T-helper 2 cell treated with Interferon-gamma antibody and Interleukin-4, amounts not matched to agents 5 μg/mL and 100 μg/mL, for 36 hours (primary cell): ENCODE measurements at regions not wholly inside any gene's neighbourhood (a gene's known extent, or its start where the extent isn't known, plus 50 kb on each side); places are given as distances from the start of the nearest gene placed in this dataset.

Source experiments
- DNase-seq: peaks from one replicate; pipeline ENCODE4 v3.0.0; 2021; ENCODE audit warnings: low spot score
- H3K27ac Mint-ChIP-seq: one replicate; pipeline ENCODE4 v1.8.0; 2021; ENCODE audit warnings: mild to moderate bottlenecking, mixed read lengths
- H3K27me3 Mint-ChIP-seq: one replicate; pipeline ENCODE4 v1.8.0; 2021; ENCODE audit warnings: low read depth, mixed read lengths
- H3K36me3 Mint-ChIP-seq: one replicate; pipeline ENCODE4 v1.8.0; 2021; ENCODE audit warnings: low read depth, mixed read lengths
- H3K4me1 Mint-ChIP-seq: one replicate; pipeline ENCODE4 v1.8.0; 2021; ENCODE audit warnings: low read depth, mixed read lengths
- H3K4me3 Mint-ChIP-seq: one replicate; pipeline ENCODE4 v1.8.0; 2022; ENCODE audit warnings: mild to moderate bottlenecking, moderate library complexity, mixed read lengths
- H3K9me3 Mint-ChIP-seq: one replicate; pipeline ENCODE4 v1.8.0; 2021; ENCODE audit warnings: mixed read lengths

DNA sequence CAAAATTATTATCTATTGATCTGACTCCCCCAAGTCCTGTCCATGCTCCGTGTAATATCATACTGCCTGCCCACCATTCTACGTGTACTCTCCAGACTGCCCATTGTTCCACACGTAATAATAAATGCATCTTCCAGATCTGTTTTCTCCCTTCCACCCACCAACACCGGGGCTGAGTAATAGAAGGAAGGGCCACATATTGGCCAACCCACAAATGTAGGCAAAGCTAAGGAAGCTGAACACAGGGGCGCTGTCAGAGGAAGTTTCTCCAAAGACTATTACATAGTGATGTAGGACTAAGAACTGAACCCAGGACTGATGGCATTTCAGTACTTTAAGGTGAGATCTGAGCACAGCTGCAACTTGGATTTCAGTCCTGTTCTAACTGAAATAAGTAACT lies 135.8 kb upstream of the GUCY1A1 start:
- DNase-seq: no peak
- Mint-ChIP-seq H3K4me1 (no peaks in the 10 kb centered on the region), H3K27me3 (peaks cover 2% of the 10 kb centered on the region), H3K9me3 (no peaks in the 10 kb centered on the region), H3K27ac (no peak overlapping the region), H3K36me3 (no peaks in the 10 kb centered on the region), H3K4me3 (no peak overlapping the region)

DNA sequence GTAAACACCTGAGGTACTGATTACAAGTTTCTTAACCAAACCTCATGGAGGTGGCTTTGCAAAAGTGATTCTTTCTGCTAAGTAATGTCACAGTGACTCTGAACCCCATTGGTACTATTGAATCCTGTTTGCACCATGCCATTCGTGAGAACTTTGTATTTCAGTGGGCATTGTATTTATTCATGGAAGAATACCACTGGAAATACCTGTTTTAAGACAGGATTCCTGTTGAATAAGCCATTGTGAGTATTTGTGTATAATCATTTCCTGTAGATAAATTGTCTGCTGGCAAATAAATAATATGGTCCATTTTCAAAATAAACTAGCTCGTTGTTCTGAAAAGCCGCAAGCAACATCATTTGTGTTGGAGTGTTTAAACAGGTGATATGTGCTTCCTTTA lies 136.4 kb upstream of the GUCY1A1 start:
- H3K4me3 Mint-ChIP-seq: no peak overlapping the region
- no peak for DNase-seq
- H3K4me1 Mint-ChIP-seq: no peaks in the 10 kb centered on the region
- no peaks in the 10 kb centered on the region for H3K9me3 Mint-ChIP-seq
- no peak overlapping the region for H3K27ac Mint-ChIP-seq
- peaks cover 2% of the 10 kb centered on the region for H3K27me3 Mint-ChIP-seq
- no peaks in the 10 kb centered on the region for H3K36me3 Mint-ChIP-seq

GRCh38 chr4:155529716-155530115 lies 136.9 kb upstream of the GUCY1A1 start:
- DNase-seq: no peak
- Mint-ChIP-seq H3K4me1 (no peaks in the 10 kb centered on the region), H3K27ac (no peak overlapping the region), H3K4me3 (no peak overlapping the region), H3K27me3 (peaks cover 2% of the 10 kb centered on the region), H3K9me3 (no peaks in the 10 kb centered on the region), H3K36me3 (no peaks in the 10 kb centered on the region)

- Mint-ChIP-seq H3K36me3 (no peaks in the 10 kb centered on the region), H3K27me3 (peaks cover 2% of the 10 kb centered on the region), H3K4me3 (no peak overlapping the region), H3K9me3 (no peaks in the 10 kb centered on the region), H3K27ac (no peak overlapping the region), H3K4me1 (no peaks in the 10 kb centered on the region)
- no peak for DNase-seq
Observed at GRCh38 chr4:155529272-155529671, 137.4 kb upstream of the GUCY1A1 start.

DNA sequence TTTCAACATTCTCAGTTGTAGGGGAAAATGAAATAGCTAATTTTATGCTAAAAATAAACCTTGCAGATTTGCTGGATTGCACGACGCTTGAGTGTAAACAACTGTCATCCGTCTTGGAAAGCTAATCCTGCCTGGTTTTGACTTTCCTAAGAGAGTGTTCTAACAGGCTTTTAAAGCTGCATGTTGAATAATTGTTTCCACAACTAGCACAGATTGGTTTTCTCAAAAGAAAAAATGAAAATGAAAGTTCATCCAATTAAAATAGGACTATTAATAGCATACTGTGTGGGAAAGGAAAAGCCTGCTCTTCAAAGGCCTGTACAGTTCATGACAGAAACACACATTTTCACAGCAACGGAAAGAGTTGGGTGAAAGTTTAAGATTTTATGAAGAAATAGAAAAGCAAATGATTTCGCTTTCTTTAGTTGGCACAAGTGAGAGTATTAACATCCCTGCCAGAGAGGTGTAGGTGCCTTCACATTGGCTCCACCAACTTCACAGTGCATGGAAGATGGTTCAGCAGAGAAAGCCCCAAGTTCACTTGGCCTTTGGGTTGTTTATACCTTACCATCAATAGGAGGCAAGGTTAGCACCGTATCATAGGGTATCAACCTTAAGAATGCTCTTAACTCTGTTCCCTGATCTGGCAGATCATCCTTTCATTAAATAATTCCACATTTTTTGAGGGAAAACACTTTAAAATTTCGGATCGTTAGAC lies 140.0 kb upstream of the GUCY1A1 start:
- DNase-seq: no peak
- no peak overlapping the region for H3K27ac Mint-ChIP-seq
- peaks cover 2% of the 10 kb centered on the region for H3K27me3 Mint-ChIP-seq
- no peak overlapping the region for H3K4me3 Mint-ChIP-seq
- no peaks in the 10 kb centered on the region for H3K4me1 Mint-ChIP-seq
- H3K36me3 Mint-ChIP-seq: no peaks in the 10 kb centered on the region
- H3K9me3 Mint-ChIP-seq: peaks cover 15% of the 10 kb centered on the region

GRCh38 chr4:155524926-155525455 lies 141.7 kb upstream of the GUCY1A1 start:
- DNase-seq: no peak
- Mint-ChIP-seq H3K36me3 (no peaks in the 10 kb centered on the region), H3K4me1 (no peaks in the 10 kb centered on the region), H3K9me3 (peaks cover 25% of the 10 kb centered on the region), H3K27ac (no peak overlapping the region), H3K27me3 (peaks cover 2% of the 10 kb centered on the region), H3K4me3 (no peak overlapping the region)

DNA sequence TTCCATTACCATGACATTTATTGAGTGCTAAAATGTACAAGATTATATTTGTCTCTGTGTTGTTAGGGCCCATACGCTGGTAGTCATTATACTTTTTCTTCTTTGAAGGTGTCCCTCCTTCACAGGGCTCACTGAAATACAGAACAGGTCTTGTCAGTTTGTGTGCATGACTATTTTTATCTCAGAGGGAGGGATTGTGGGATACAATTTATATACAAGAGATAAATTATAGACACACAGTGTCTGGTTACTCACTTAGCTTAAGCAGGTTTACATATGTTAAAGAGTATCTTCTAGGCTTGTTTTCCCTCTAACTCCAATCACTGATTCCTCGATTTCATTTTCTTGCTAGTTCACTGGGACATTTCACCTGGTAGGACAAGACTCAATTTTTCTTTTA lies 143.3 kb upstream of the GUCY1A1 start:
- no peak overlapping the region for H3K27ac Mint-ChIP-seq
- H3K27me3 Mint-ChIP-seq: no peaks in the 10 kb centered on the region
- H3K4me3 Mint-ChIP-seq: no peak overlapping the region
- H3K4me1 Mint-ChIP-seq: no peaks in the 10 kb centered on the region
- DNase-seq: no peak
- H3K9me3 Mint-ChIP-seq: peaks cover 25% of the 10 kb centered on the region
- no peaks in the 10 kb centered on the region for H3K36me3 Mint-ChIP-seq

DNA sequence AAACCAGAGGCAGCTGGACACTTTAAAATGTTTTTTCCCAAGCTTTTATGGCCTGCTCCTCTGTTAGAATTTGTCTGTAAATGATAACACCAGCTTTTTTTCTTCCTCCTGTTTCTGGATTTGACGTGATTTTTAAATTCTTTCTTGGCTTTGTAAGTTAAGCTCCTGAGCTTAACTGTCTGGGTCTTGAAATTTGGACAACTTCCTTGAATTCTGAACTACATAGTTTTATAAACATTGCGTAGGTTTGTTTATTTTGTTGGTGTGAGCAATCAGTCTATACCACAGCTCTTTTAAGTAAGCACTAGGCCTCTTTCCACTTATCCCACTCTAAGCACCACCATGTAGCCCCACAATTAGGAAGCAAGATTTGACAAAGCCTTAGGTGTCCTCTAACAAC lies 144.4 kb upstream of the GUCY1A1 start:
- Mint-ChIP-seq H3K36me3 (no peaks in the 10 kb centered on the region), H3K27me3 (peaks cover under 1% of the 10 kb centered on the region), H3K9me3 (peaks cover 25% of the 10 kb centered on the region), H3K27ac (no peak overlapping the region), H3K4me1 (no peaks in the 10 kb centered on the region), H3K4me3 (no peak overlapping the region)
- no peak for DNase-seq

DNA sequence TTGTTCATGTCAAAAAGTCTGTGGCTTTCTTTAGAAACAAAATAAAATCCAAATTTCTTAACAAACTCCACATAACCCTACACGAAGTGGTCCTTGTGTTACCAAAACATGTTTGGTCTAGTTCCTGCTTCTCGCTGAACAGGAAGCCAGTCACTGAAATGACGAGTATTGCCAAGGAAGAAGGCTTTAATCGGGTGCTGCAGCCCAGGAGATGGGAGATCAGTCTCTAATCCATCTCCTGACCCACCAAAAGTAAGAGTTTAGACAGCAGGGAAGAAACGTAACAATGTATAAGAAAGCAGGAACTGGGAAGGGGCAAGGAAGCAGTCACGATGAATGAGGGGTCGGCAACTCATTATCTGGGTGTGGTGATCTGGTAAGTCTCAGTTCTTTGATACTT lies 144.6 kb upstream of the MAP9 start:
- Mint-ChIP-seq H3K27me3 (peaks cover 5% of the 10 kb centered on the region), H3K4me1 (no peaks in the 10 kb centered on the region), H3K36me3 (no peaks in the 10 kb centered on the region), H3K4me3 (no peak overlapping the region), H3K27ac (no peak overlapping the region), H3K9me3 (peaks cover 25% of the 10 kb centered on the region)
- no peak for DNase-seq

DNA sequence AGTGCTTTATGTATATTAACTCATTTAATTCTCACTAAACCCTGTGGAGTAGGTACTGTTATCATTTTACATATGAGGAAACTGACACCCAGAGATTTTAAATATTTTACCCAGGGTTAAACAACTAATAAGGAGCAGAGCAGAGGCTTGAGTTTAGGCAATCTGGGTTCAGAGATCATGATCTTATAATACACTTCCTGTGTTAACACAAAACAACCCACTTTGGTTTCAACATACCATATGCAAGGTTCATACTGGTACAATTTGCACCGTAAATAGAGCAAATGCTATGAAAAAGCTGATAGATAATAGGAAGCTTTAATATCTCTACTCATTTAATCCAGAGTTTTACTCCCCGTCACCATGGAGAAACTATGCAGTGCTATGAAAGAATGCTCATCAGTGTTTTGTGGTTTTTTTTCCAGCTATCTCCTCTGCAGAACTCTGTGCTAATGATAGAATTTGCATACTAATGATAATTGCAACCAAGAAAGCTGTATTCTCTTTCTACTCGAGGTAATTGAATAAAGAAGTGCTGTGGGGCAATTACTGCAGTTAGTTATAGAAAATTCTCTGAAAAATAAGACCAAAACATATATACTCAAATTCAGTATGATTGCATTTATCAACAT lies 138.8 kb upstream of the MAP9 start:
- Mint-ChIP-seq H3K9me3 (peaks cover under 1% of the 10 kb centered on the region), H3K27me3 (peaks cover 11% of the 10 kb centered on the region), H3K4me1 (peaks cover 16% of the 10 kb centered on the region), H3K4me3 (no peak overlapping the region), H3K27ac (no peak overlapping the region), H3K36me3 (no peaks in the 10 kb centered on the region)
- DNase-seq: no peak

DNA sequence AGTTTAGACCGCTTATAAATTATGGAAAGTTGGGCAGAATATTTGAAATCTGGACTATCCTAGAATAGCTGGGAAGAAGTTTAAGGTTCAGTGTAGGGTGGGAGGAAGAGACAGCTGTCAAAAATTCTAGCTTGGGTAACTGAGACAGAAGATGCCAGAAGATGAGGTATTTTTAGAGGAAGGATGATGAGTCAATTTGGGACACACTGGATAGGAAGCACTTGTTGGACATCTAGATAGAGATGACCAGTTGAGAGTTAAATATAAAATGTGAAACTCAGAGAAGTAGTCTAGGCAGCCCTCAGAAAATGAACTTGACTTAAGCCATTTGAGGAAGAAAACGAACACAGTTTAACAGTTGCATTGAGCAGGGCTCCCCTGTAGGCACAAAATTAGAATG lies 137.9 kb upstream of the MAP9 start:
- peaks cover 16% of the 10 kb centered on the region for H3K4me1 Mint-ChIP-seq
- no peaks in the 10 kb centered on the region for H3K36me3 Mint-ChIP-seq
- H3K9me3 Mint-ChIP-seq: no peaks in the 10 kb centered on the region
- no peak overlapping the region for H3K4me3 Mint-ChIP-seq
- no peak for DNase-seq
- no peak overlapping the region for H3K27ac Mint-ChIP-seq
- peaks cover 13% of the 10 kb centered on the region for H3K27me3 Mint-ChIP-seq

DNA sequence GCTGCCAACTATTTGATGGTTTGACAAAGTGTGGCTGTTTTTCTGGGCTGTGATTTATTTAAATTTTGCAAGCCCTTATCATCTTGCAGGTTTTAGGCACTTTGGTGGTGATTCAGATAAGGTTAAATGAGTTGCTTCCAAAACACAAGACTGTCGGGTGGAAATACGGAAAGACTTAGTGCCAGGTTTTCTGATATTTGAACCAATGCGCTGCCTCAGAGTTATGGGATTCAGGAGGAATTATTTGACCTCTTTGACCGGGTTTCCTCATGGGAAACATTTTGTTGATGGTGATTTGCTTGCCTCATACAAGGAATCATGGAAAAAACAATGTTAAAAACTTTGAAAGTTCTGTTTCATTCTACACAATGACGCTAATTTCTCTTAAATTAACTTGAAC lies 136.1 kb upstream of the MAP9 start:
- H3K9me3 Mint-ChIP-seq: no peaks in the 10 kb centered on the region
- H3K27ac Mint-ChIP-seq: no peak overlapping the region
- DNase-seq: no peak
- H3K27me3 Mint-ChIP-seq: peaks cover 20% of the 10 kb centered on the region
- H3K4me1 Mint-ChIP-seq: peaks cover 16% of the 10 kb centered on the region
- no peak overlapping the region for H3K4me3 Mint-ChIP-seq
- no peaks in the 10 kb centered on the region for H3K36me3 Mint-ChIP-seq

- Mint-ChIP-seq H3K27ac (no peak overlapping the region), H3K36me3 (no peaks in the 10 kb centered on the region), H3K27me3 (peaks cover 21% of the 10 kb centered on the region), H3K9me3 (no peaks in the 10 kb centered on the region), H3K4me3 (no peak overlapping the region), H3K4me1 (peaks cover 16% of the 10 kb centered on the region)
- no peak for DNase-seq
Observed at GRCh38 chr4:155512046-155512445, 135.3 kb upstream of the MAP9 start.

DNA sequence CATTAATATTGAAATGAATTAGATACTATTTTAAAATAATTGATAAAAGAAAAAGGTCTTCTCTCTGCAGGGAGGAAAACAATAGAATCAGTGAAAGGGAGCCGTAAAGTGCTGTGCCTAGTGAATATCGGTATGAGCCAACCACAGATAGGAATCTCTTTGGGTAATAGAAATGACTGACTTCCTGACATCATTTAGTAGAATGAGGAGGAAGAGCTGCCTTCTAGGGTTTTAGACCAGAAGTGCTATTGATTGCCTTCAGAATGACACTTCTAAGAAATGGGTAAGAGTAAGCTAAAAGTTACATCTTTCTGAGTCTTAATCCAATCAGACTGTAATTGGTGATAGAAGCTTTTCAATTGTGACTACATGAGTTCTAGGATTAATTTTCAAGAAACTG lies 134.0 kb upstream of the MAP9 start:
- no peak for DNase-seq
- H3K36me3 Mint-ChIP-seq: no peaks in the 10 kb centered on the region
- H3K9me3 Mint-ChIP-seq: no peaks in the 10 kb centered on the region
- peak overlapping the region; percentile 59 for H3K4me3 Mint-ChIP-seq
- H3K27ac Mint-ChIP-seq: peak overlapping the region; percentile 75
- peaks cover 19% of the 10 kb centered on the region for H3K27me3 Mint-ChIP-seq
- H3K4me1 Mint-ChIP-seq: peaks cover 16% of the 10 kb centered on the region
